HepG2 (cell line): ENCODE measurements at regions not wholly inside any gene's neighbourhood (a gene's known extent, or its start where the extent isn't known, plus 50 kb on each side); places are given as distances from the start of the nearest gene placed in this dataset.

Experiments used
- AHR ChIP-seq: IDR thresholded peaks from 2 replicates; pipeline ENCODE4 v1.6.1; 2018; ENCODE audit warnings: missing genetic modification reagents, missing compliant biosample characterization
- ARNT2 ChIP-seq: sonication (generic); formaldehyde crosslinking; IDR thresholded peaks from 2 replicates; pipeline ENCODE4 v1.8.0; 2022; ENCODE audit warnings: mild to moderate bottlenecking, low read depth, missing genetic modification reagents, moderate library complexity
- CEBPB ChIP-seq: IDR thresholded peaks from 2 replicates; pipeline ENCODE4 v1.6.1; 2011; ENCODE audit warnings: low read depth, low read length, improper control_type of control experiment, borderline replicate concordance
- DRAP1 ChIP-seq: IDR thresholded peaks from 2 replicates; pipeline ENCODE4 v1.6.1; 2016; ENCODE audit warnings: missing genetic modification reagents, missing compliant biosample characterization
- FOSL1 ChIP-seq: sonication (generic); formaldehyde crosslinking; IDR thresholded peaks from 2 replicates; pipeline ENCODE4 v1.9.0; 2021; ENCODE audit warnings: missing genetic modification reagents, borderline replicate concordance
- JARID2 ChIP-seq: sonication (generic); formaldehyde crosslinking; IDR thresholded peaks from 2 replicates; pipeline ENCODE4 v1.8.1; 2023; ENCODE audit warnings: missing genetic modification reagents, inconsistent platforms; ENCODE audit not compliant: insufficient replicate concordance
- JDP2 ChIP-seq: sonication (generic); formaldehyde crosslinking; IDR thresholded peaks from 2 replicates; pipeline ENCODE4 v1.8.1; 2022; ENCODE audit warnings: missing genetic modification reagents, borderline replicate concordance
- KLF11 ChIP-seq: IDR thresholded peaks from 2 replicates; pipeline ENCODE4 v1.6.1; 2016; ENCODE audit warnings: missing compliant biosample characterization
- MIER2 ChIP-seq: IDR thresholded peaks from 2 replicates; pipeline ENCODE4 v1.6.1; 2016; ENCODE audit warnings: missing biosample characterization, missing genetic modification reagents
- MLLT10 ChIP-seq: sonication (generic); formaldehyde crosslinking; IDR thresholded peaks from 2 replicates; pipeline ENCODE4 v1.4.0; 2020; ENCODE audit warnings: missing genetic modification reagents
- MLX ChIP-seq: IDR thresholded peaks from 2 replicates; pipeline ENCODE4 v1.6.1; 2016
- ONECUT2 ChIP-seq: sonication (generic); formaldehyde crosslinking; IDR thresholded peaks from 2 replicates; pipeline ENCODE4 v1.4.0; 2020; ENCODE audit warnings: missing genetic modification reagents
- PHF20 ChIP-seq: sonication (generic); formaldehyde crosslinking; IDR thresholded peaks from 2 replicates; pipeline ENCODE4 v1.5.0; 2020; ENCODE audit warnings: mild to moderate bottlenecking, missing genetic modification reagents
- POLR2A ChIP-seq, 2 experiments: IDR thresholded peaks; 2 replicates each; pipeline ENCODE4 v1.6.1; 2011; ENCODE audit warnings: low read depth in 2 of 2, low read length in 2 of 2, mild to moderate bottlenecking in 1 of 2, moderate library complexity in 1 of 2; ENCODE audit not compliant: insufficient read depth in 1 of 2
- SALL1 ChIP-seq: sonication (generic); formaldehyde crosslinking; IDR thresholded peaks from 2 replicates; pipeline ENCODE4 v1.8.0; 2022; ENCODE audit warnings: mild to moderate bottlenecking, missing genetic modification reagents
- SKIL ChIP-seq: sonication (generic); formaldehyde crosslinking; IDR thresholded peaks from 2 replicates; pipeline ENCODE4 v1.8.0; 2022; ENCODE audit warnings: missing genetic modification reagents, mild to moderate bottlenecking, moderate library complexity, borderline replicate concordance
- SMAD9 ChIP-seq: sonication (generic); formaldehyde crosslinking; IDR thresholded peaks from 2 replicates; pipeline ENCODE4 v1.5.1; 2020; ENCODE audit warnings: mild to moderate bottlenecking, missing genetic modification reagents
- TARDBP ChIP-seq: sonication (generic); formaldehyde crosslinking; IDR thresholded peaks from 2 replicates; pipeline ENCODE4 v1.8.0; 2022; ENCODE audit warnings: mild to moderate bottlenecking, missing genetic modification reagents
- ZBTB37 ChIP-seq: sonication (generic); formaldehyde crosslinking; IDR thresholded peaks from 2 replicates; pipeline ENCODE4 v1.4.0; 2020; ENCODE audit warnings: mild to moderate bottlenecking, missing genetic modification reagents
- ZNF644 ChIP-seq: IDR thresholded peaks from 2 replicates; pipeline ENCODE4 v1.6.1; 2016; ENCODE audit warnings: low read depth
- ZNF687 ChIP-seq: sonication (generic); formaldehyde crosslinking; IDR thresholded peaks from 2 replicates; pipeline ENCODE4 v1.5.1; 2020; ENCODE audit warnings: mild to moderate bottlenecking, missing genetic modification reagents, moderate library complexity
- ZNF709 ChIP-seq: sonication (generic); formaldehyde crosslinking; IDR thresholded peaks from 2 replicates; pipeline ENCODE4 v1.5.0; 2020; ENCODE audit warnings: mild to moderate bottlenecking, missing genetic modification reagents

- TF ChIP-seq SKIL (CRISPR knock-in tag), result no peak; the same call in 1 of the 2 replicates
- no peak for TF ChIP-seq ARNT2
- TF ChIP-seq SALL1 (CRISPR knock-in tag), result peak; percentile 99
- peak; percentile 41 for TF ChIP-seq JARID2 (CRISPR knock-in tag)
- no peak; the same call in 1 of the 2 replicates for TF ChIP-seq PHF20
- TF ChIP-seq SMAD9 (CRISPR knock-in tag), result no peak
- TF ChIP-seq ZBTB37 (CRISPR knock-in tag), result no peak
- no peak for TF ChIP-seq CEBPB
- TF ChIP-seq JDP2, result no peak
- 0 out of 2 replicates have a peak, but pooled peaks have one; percentile 35 for TF ChIP-seq KLF11 (CRISPR knock-in tag)
- no peak for TF ChIP-seq MLLT10
- peak; percentile 73 for TF ChIP-seq MIER2 (CRISPR knock-in tag)
- peak; percentile 94 for TF ChIP-seq TARDBP (CRISPR knock-in tag)
- peak; percentile 43; the same call in 1 of the 2 replicates for TF ChIP-seq ZNF687 (CRISPR knock-in tag)
- TF ChIP-seq AHR (CRISPR knock-in tag), result no peak; the same call in 1 of the 2 replicates
- peak; percentile 80 for TF ChIP-seq ZNF709 (CRISPR knock-in tag)
- peak; percentile 66; the same call in 1 of the 2 replicates for TF ChIP-seq MLX (CRISPR knock-in tag)
- no peak for TF ChIP-seq ONECUT2 (CRISPR knock-in tag)
- TF ChIP-seq POLR2A (IDR thresholded peaks at IDR 0.05; ENCODE audit: insufficient read depth in 1 of 2, low read depth in 2 of 2, low read length in 2 of 2), result no peak
- TF ChIP-seq DRAP1 (CRISPR knock-in tag), result peak; percentile 36; the same call in 1 of the 2 replicates
- TF ChIP-seq FOSL1 (CRISPR knock-in tag), result 0 out of 2 replicates have a peak, but pooled peaks have one; percentile 30
- TF ChIP-seq ZNF644 (CRISPR knock-in tag), result peak; percentile 95
Observed at GRCh38 chr2:16196687-16197503, 256.5 kb downstream of the MYCN start (continued).
